HepG2 (cell line): ENCODE measurements at regions not wholly inside any gene's neighbourhood (a gene's known extent, or its start where the extent isn't known, plus 50 kb on each side); places are given as distances from the start of the nearest gene placed in this dataset.

Source experiments
- CTCF ChIP-seq: sonication (generic); formaldehyde crosslinking; IDR thresholded peaks from 2 replicates; pipeline ENCODE4 v1.5.0; 2020; ENCODE audit warnings: mild to moderate bottlenecking, missing genetic modification reagents, moderate library complexity
- DPF2 ChIP-seq: sonication (generic); formaldehyde crosslinking; IDR thresholded peaks from 2 replicates; pipeline ENCODE4 v1.4.0; 2020; ENCODE audit warnings: mild to moderate bottlenecking, low read depth, missing genetic modification reagents, borderline replicate concordance
- MAFF ChIP-seq: IDR thresholded peaks from 2 replicates; pipeline ENCODE4 v1.6.1; 2011; ENCODE audit warnings: low read depth, low read length, improper control_type of control experiment
- PRDM10 ChIP-seq: sonication (generic); formaldehyde crosslinking; IDR thresholded peaks from 2 replicates; pipeline ENCODE4 v1.4.0; 2020; ENCODE audit warnings: low read depth, missing genetic modification reagents
- RAD51 ChIP-seq: fragments of 450-650 bp; IDR thresholded peaks from 2 replicates; pipeline ENCODE4 v1.6.1; 2016; ENCODE audit warnings: borderline replicate concordance
- SMARCC2 ChIP-seq: fragments of 450-650 bp; IDR thresholded peaks from 2 replicates; pipeline ENCODE4 v1.6.1; 2017; ENCODE audit warnings: antibody characterized with exemption, mild to moderate bottlenecking
- ZNF225 ChIP-seq: sonication (generic); formaldehyde crosslinking; IDR thresholded peaks from 2 replicates; pipeline ENCODE4 v1.4.0; 2020; ENCODE audit warnings: mild to moderate bottlenecking, missing genetic modification reagents
- ZNF234 ChIP-seq: sonication (generic); formaldehyde crosslinking; conservative IDR thresholded peaks from 2 replicates; pipeline ENCODE4 v1.5.1; 2020; ENCODE audit warnings: mild to moderate bottlenecking, missing genetic modification reagents
- ZNF660 ChIP-seq: sonication (generic); formaldehyde crosslinking; IDR thresholded peaks from 2 replicates; pipeline ENCODE4 v1.5.1; 2020; ENCODE audit warnings: mild to moderate bottlenecking, low read depth, missing genetic modification reagents, borderline replicate concordance

- TF ChIP-seq MAFF = no peak
- no peak for TF ChIP-seq PRDM10 (CRISPR knock-in tag)
- TF ChIP-seq ZNF234 (CRISPR knock-in tag) = no peak
- TF ChIP-seq RAD51 = no peak
- TF ChIP-seq CTCF (CRISPR knock-in tag) = no peak
- no peak for TF ChIP-seq ZNF225 (CRISPR knock-in tag)
- TF ChIP-seq SMARCC2 = no peak
- no peak for TF ChIP-seq ZNF660 (CRISPR knock-in tag)
- TF ChIP-seq DPF2 (CRISPR knock-in tag) = no peak
Observed at GRCh38 chr2:241966647-241967466, 97.3 kb downstream of the RTP5 start.
